ENCODE measurements at regions not wholly inside any gene's neighbourhood (a gene's known extent, or its start where the extent isn't known, plus 50 kb on each side); places are given as distances from the start of the nearest gene placed in this dataset.

GRCh38 chr18:45232061-45232460, 383.2 kb upstream of the SLC14A2 start (continued):
- TF ChIP-seq, protein P1, sequence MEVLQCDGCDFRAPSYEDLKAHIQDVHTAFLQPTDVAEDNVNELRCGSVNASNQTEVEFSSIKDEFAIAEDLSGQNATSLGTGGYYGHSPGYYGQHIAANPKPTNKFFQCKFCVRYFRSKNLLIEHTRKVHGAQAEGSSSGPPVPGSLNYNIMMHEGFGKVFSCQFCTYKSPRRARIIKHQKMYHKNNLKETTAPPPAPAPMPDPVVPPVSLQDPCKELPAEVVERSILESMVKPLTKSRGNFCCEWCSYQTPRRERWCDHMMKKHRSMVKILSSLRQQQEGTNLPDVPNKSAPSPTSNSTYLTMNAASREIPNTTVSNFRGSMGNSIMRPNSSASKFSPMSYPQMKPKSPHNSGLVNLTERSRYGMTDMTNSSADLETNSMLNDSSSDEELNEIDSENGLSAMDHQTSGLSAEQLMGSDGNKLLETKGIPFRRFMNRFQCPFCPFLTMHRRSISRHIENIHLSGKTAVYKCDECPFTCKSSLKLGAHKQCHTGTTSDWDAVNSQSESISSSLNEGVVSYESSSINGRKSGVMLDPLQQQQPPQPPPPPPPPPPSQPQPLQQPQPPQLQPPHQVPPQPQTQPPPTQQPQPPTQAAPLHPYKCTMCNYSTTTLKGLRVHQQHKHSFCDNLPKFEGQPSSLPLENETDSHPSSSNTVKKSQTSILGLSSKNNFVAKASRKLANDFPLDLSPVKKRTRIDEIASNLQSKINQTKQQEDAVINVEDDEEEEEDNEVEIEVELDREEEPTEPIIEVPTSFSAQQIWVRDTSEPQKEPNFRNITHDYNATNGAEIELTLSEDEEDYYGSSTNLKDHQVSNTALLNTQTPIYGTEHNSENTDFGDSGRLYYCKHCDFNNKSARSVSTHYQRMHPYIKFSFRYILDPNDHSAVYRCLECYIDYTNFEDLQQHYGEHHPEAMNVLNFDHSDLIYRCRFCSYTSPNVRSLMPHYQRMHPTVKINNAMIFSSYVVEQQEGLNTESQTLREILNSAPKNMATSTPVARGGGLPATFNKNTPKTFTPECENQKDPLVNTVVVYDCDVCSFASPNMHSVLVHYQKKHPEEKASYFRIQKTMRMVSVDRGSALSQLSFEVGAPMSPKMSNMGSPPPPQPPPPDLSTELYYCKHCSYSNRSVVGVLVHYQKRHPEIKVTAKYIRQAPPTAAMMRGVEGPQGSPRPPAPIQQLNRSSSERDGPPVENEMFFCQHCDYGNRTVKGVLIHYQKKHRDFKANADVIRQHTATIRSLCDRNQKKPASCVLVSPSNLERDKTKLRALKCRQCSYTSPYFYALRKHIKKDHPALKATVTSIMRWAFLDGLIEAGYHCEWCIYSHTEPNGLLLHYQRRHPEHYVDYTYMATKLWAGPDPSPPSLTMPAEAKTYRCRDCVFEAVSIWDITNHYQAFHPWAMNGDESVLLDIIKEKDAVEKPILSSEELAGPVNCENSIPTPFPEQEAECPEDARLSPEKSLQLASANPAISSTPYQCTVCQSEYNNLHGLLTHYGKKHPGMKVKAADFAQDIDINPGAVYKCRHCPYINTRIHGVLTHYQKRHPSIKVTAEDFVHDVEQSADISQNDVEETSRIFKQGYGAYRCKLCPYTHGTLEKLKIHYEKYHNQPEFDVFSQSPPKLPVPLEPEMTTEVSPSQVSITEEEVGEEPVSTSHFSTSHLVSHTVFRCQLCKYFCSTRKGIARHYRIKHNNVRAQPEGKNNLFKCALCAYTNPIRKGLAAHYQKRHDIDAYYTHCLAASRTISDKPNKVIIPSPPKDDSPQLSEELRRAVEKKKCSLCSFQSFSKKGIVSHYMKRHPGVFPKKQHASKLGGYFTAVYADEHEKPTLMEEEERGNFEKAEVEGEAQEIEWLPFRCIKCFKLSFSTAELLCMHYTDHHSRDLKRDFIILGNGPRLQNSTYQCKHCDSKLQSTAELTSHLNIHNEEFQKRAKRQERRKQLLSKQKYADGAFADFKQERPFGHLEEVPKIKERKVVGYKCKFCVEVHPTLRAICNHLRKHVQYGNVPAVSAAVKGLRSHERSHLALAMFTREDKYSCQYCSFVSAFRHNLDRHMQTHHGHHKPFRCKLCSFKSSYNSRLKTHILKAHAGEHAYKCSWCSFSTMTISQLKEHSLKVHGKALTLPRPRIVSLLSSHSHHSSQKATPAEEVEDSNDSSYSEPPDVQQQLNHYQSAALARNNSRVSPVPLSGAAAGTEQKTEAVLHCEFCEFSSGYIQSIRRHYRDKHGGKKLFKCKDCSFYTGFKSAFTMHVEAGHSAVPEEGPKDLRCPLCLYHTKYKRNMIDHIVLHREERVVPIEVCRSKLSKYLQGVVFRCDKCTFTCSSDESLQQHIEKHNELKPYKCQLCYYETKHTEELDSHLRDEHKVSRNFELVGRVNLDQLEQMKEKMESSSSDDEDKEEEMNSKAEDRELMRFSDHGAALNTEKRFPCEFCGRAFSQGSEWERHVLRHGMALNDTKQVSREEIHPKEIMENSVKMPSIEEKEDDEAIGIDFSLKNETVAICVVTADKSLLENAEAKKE (CRISPR knock-in tag; IDR thresholded peaks at IDR 0.05), result no peak
- no peak for TF ChIP-seq ZNF331 (CRISPR knock-in tag; IDR thresholded peaks at IDR 0.05; ENCODE audit: low read depth)

DNA sequence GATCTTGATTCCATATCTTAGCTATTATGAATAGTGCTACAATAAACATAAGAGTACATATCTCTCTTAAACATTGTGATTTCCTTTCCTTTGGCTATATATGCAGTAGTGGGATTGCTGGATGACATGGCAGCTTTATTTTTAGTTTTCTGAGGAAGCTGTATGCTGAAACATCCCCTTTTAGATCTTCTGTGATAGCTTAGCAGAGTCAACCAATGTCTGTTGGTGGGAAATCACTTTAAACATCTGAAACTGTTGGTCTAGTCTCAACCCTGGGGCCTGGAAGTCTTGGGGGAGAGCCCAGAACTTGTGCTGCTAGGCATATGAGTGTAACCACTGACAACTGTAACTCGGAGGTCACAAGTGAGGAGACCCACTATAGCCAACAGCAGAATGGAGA, 378.6 kb upstream of the SLC14A2 start:
- Histone ChIP-seq H3K79me2 (replicated peaks; ENCODE audit: insufficient read depth) (no peaks in the 10 kb centered on the region), H3K9me2 (ENCODE audit: insufficient read depth) (0 out of 2 replicates have a peak, but pooled peaks cover 16% of the 10 kb centered on the region), H3F3A (replicated peaks; ENCODE audit: low read depth) (no peaks in the 10 kb centered on the region), H3K4me3 (no peak overlapping the region), H3K4me1 (ENCODE audit: insufficient read depth) (peaks cover 8% of the 10 kb centered on the region), H3K27me3 (ENCODE audit: insufficient read depth) (no peaks in the 10 kb centered on the region), H4K20me1 (replicated peaks; ENCODE audit: insufficient read depth) (no peaks in the 10 kb centered on the region), H3K27ac (ENCODE audit: low read depth) (no peak overlapping the region), H2AFZ (no peak overlapping the region), H3K4me2 (no peak overlapping the region), H3K36me3 (ENCODE audit: insufficient read depth) (no peaks in the 10 kb centered on the region)
- no peaks in the 10 kb centered on the region for H3K36me3 Mint-ChIP-seq (ENCODE audit: low read depth)
- no peak overlapping the region for H3K4me3 Mint-ChIP-seq
- H3K27ac Mint-ChIP-seq, result no peak overlapping the region
- no peaks in the 10 kb centered on the region for H3K27me3 Mint-ChIP-seq (ENCODE audit: insufficient read depth, low read depth, poor library complexity)
- no peak for DNase-seq (ENCODE audit: low spot score)
- TF ChIP-seq CREB1 (CRISPR knock-in tag; IDR thresholded peaks at IDR 0.05; ENCODE audit: low read depth), result no peak
- H3K9me3 Mint-ChIP-seq, result peaks cover 3% of the 10 kb centered on the region; the same call in 1 of the 3 replicates
- no peak for ATAC-seq
- peaks cover 14% of the 10 kb centered on the region for H3K4me1 Mint-ChIP-seq
